Midbrain (tissue), 1 donor: ENCODE measurements at regions not wholly inside any gene's neighbourhood (a gene's known extent, or its start where the extent isn't known, plus 50 kb on each side); places are given as distances from the start of the nearest gene placed in this dataset.

ENCODE experiments used
- DNase-seq: peaks from one replicate; lab custom pipeline; 2025; lab: John Stamatoyannopoulos, UW

DNA sequence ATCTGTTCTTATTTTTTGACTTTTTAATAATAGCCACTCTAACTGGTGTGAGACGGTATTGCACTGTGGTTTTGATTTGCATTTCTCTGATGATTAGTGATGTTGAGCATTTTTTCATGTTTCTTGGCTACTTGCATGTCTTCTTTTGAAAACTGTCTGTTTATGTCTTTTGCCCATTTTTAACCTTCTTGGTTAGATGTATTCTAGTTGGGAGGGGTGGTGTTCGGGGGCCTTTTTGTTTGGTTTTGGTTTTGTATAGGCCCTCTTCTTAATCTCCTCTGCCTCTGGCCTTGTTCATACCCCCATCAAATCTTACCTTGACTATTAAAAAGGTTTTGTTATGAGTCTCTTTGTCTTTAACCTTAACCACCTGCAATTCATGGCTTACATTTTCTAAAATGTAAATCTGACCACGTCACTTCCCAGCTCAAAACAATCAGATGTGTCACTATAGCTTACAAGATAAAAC lies 107.8 kb upstream of the NR4A3 start:
- no peak for DNase-seq

DNA sequence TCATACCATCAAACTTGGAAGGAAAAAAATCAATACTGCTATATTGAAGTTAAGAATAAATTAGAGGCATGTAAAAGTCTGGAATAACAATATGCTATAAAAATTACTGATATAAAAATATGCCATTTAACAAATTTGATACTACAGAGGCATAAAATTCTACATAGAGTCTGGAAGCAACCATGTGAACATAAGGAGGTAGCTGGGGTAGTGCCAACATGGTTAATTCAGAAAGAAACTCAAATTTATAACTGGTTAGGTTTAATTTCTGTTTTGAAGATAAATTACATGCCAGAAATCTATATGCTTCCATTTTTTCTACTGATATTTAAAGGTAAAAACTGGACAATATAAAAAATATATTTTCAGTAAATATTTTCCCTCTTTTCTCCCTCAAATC lies 103.1 kb upstream of the NR4A3 start:
- DNase-seq: no peak

DNA sequence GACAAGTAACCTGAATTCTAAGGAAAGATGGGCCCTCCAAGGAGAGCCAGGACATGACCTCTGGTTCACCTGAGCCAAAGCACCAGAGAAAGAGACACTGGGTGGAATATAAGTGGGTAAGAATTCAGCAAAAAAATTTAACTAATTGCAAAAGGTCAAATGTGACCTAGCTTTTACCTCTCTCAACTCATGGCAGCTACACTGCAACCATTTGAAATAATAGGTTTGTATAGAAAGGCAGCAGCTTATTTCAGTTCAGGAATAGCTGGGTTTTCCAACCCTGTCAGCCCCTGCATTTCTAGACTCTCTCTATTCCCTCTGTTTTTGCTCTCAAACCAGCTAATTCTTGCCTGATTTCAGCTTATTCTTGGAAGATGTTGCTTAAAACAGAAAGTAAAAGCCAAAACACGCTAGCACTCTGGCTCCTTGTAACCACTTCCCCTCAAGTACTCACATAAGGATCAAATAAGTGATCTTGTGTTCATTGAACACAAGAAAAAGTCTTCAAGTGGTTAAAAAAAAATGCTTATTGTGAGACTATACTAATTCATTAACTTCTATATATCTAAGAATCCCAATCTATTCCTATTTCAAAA lies 101.1 kb upstream of the NR4A3 start:
- DNase-seq: no peak

DNA sequence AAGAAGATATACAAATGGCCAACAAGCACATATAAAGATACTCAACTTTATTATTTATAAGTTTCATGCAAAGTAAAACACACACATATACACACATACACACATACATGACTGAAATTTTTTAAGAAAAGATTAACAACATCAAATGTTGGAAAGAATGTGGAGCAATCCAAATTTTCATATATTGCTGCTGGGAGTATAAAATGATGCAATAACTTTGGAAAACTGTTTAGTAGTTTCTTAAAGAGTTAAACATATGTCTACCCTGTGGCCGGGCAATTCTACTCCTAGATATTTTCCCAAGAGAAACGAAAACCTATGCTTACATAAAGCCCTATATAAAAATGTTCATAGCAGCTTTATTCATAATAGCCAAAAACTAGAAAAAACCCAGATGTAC lies 99.8 kb upstream of the NR4A3 start:
- DNase-seq: no peak

DNA sequence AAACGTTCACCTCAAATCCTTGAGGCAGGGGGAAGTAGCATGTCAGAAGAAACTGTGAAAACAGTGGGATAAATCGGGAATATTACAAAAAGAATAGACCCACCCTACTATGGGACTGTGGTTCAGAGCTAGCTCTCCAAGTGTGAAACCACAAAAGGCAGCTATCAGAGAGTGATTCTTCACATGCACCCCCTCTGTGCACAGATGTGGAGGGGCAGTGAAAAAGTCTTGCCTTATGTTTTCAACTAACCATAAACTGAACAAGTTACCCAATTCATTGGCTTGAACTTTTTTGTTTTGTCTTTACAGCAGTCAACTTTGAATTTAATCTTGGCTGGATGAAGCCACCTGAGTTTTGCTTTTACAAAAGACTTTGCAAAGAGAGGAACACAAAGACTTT lies 98.8 kb upstream of the NR4A3 start:
- DNase-seq: no peak

DNA sequence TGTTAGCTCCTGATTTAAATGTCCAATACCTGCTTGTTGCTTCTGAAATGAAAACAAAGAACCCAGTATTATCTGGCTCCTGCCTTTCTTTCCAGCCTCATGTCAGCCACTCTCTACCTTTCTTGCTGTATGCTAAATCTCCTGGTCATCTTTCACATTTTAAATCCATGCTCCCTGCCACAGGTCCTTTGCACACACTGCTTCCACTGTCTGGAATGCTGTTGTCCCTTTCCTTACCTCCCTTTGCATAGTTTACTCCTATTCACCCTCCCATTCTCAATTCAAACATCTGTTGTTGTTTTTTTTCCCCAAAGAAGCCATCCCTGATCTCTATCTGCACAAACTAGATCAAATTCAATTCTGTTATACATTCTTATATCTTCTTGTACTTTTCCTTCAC lies 97.0 kb upstream of the NR4A3 start:
- no peak for DNase-seq

DNA sequence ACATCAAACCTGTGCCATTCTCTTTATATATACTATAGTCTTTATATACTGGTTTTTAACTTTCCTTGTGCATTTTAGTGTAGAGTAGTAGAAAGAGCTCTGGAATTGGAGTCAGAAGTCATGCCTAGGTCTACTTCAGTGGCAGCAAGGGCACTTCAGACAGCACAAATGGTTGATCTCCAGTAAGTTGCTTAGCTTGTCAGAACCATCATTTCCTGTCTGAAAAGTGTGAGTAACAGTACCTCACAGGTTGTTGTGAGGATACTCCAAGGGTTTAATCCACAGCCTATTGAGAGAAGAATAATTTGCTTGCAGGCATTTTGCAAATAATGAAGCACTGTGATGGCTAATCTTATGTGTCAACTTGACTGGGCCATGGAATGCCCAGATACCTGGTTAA lies 95.8 kb upstream of the NR4A3 start:
- no peak for DNase-seq

DNA sequence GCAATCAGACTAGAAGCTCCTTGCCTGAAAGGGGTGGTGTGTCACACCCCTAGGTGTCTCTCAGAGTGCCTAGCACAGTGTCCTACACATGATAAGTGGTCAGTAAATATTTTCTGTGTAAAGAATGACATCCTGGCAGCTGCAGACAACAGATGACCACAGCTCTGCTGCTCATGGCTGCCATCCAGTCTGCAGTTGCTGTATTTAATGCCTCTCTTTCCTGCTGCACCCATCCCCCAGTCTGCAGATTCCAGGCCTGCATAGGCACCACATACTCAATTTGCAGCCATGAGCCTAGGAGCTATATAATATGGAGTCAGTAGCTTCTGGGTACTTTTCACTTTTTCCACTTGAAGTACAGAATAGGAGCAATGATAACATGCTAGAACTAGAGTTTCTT lies 94.9 kb upstream of the NR4A3 start:
- no peak for DNase-seq

DNA sequence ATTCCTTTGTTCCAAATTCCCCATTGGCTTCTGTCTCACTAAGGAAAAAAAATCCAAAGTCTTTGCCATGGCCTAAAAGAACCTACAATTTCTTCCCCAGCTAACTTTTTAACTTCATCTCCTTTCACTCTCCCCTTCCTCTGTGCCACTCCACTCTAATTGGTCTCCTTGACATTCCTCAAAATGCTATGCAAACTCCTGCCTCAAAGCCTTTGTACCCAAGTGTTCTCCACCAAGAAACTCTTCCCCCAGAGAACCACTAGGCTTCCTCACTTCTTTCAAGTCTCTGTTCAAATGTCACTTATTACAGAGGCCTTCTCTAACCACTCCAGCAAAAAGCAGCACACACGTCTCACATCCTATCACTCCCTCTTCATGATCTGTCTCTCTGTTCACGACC lies 91.6 kb upstream of the NR4A3 start:
- DNase-seq: no peak

DNA sequence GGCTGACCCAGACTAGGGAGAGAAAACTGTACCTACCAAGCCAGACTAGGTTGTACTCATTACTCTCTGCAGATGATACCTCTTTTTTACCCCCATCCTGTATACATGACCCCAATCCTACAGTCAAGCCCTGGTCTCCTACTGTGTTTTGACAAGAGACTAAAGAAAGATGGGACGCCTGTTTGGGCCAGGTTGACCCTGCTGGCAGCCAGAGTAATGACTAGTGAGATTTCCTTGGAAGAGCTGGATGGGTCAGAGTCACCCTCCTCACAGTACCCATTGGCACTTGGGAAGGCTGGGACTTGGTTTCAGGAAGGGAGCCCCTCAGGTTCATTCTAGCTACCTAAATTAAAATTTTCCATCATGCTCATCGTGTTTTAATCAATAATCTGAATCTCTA lies 89.7 kb upstream of the NR4A3 start:
- no peak for DNase-seq

DNA sequence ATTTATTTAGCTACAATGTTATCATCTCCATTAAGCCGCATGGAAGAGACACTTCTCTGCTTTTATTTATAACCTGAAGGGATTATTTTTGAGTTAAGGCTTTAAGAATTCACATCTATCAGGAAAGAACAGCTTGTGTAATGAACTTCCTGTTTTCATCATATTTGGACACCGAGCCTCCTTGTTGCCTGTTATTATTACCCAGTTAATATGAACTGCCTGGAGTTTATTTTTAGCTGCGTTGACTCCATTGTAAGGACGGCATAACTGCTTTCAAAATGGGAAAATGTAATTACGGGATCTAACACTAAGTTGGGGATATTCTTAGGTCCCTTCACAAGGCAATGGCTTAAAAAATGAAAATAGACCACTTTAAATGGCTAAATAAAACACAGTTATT lies 89.0 kb upstream of the NR4A3 start:
- no peak for DNase-seq

DNA sequence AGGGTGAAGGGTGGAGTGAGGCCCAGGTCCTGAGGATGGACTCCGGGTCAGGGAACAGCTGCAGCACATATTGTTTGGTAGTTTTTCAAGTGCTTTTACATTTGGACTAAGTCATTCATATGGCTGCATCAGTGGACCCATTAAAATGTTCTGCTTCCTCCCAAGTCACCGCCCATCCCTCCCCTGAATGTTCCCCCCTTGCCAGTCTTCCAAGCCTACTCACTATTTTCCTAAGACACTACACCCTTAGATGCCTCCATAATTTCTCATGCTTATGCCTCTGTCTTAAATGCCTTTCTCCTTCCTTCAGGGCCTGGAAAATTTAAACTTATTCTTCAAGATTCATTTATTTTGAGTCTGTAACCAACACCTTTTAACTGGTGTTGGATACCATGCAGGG lies 86.6 kb upstream of the NR4A3 start:
- DNase-seq: no peak

DNA sequence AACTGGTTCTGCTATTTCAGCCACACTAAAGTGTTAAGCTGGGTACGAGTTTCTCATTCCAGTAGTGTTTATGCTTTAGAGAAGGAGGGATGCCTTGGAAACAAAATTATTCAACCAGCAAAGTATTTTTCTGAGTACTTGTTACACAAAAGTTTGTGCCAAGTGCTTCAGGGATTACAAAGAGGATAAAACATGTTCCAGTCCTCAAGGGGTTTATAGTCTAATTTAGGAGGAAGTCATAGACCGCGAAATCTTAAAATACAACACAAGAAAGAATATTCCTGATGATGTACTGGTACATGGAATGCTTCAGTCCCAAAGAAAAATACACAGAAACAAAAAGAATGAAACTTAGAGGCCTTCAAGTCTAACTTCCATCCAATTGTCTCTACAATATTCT lies 85.4 kb upstream of the NR4A3 start:
- DNase-seq: no peak

DNA sequence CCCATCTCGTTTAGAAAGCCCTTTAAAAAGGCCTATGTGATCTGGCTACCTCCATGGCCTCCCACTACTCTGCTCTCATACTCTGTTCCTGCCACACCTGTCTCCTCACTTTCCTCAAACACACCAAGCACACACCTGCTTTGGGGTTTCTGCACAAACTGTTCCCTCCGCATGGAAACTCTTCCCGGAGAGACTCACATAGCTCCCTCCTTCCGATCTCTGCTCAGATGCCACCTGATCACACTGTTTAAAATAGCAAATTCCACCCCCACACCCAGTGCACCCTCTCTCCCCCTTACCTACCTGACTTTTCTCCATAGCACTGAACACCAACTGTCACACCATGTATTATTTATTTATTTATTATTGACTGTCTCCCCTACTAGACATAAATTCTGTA lies 84.0 kb upstream of the NR4A3 start:
- DNase-seq: no peak

DNA sequence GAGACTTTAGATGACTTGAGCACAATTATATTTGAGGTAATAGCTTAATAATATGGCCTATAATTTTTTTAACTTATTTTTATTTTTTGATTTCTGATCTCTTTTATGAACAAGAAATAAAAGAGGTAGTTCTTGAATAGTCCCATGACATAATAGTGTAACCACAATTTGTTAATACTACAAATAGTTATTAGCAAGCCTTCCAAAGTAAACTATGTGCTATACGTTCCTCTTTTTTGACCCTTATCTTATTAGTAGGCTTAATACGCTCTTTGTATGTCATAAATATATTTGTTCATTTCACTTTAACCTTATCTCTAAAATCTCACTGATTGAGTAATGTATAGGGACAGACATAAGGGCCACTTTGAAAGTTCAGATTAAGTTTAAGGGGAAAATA lies 78.7 kb upstream of the NR4A3 start:
- DNase-seq: no peak

DNA sequence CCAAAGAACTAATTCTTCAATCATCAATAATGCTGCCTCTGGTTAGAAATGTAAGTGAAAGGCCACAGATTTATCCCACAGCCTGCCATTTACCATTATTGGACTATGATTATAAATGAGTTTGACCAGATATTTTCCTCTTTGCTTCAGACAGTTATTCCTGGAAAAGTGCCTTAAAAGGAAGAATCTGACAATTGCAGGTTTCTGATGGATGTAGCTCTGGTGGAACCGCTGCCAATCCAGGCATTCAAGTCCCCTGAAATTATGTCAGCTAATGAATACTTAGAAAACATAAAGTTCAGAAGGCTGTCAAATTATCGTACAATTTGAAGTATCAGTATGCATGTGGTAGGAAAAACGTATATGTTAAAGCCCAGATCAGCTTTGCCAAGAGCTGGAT lies 78.2 kb upstream of the NR4A3 start:
- no peak for DNase-seq

DNA sequence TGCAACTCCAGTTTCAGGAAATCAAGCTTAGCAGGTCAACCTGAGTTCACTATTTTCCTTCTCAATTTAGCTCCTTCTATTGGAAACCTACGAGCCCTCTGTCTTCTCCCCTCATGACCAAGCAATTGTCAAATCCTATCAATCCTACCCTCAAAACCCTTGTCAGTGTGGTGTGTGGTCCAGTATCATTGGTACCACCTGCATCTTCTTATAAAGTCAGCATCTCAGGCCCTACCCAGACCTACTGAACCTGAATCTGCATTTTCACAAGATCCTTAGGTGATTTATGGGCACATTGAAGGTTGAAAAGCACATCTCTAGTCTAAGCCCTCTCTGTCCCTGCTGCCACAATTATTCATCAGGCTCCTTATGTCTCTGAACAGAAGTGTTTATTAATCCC lies 77.6 kb upstream of the NR4A3 start:
- no peak for DNase-seq

DNA sequence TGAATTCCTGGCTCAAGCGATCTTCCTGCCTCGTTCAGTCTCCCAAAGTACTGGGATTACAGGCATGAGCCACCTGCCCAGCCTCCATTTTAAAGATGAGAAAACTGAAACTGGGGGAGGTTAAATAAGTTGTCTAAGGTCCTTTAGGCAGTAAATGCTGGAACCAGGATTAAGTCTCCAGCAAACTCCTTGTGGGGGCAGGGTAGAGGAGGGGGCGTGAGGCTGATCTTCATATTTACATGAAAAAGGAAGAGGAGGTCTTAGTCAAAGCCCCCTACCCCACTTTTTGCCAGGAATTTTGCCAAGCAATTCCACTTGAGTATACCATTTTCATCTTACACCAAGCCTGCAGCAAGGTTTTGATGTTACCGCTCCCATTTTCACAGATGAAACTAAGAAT lies 76.6 kb upstream of the NR4A3 start:
- no peak for DNase-seq

DNA sequence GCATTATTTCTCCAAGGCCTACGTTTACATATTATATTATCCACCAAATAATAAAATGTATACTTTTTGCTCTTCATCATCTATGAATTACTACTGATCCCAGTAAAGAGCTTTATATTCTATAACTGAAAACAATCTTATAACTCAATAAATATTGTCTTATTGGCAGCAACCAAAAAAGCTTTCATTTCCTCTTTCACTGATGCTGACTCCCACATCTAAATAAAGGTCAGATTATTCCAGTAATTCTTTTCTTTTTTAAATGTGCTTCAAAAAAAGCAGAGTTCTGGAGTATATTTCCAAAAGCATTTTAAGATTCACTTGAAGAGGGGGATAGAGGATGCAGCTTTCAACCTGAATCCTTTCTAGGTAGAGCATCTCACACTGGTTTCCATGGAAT lies 75.3 kb upstream of the NR4A3 start:
- no peak for DNase-seq

DNA sequence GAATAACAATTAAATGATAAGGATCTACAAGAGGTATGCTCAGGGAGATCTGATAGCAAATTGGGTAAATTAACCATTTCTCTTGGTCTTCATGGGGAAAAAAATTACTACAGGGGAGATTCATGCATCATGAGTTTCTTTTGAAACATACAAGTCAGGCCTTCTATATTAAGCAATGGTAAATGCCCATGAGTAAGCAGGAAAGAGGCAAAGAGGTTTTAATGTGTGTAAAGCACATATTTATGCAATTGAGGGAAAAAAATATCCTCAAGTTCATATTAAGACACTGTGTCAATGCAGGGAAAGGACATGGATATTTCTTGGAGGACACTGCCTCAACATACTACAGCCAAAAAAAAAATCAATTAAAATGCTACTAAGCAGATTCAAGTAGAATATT lies 73.4 kb upstream of the NR4A3 start:
- DNase-seq: no peak

DNA sequence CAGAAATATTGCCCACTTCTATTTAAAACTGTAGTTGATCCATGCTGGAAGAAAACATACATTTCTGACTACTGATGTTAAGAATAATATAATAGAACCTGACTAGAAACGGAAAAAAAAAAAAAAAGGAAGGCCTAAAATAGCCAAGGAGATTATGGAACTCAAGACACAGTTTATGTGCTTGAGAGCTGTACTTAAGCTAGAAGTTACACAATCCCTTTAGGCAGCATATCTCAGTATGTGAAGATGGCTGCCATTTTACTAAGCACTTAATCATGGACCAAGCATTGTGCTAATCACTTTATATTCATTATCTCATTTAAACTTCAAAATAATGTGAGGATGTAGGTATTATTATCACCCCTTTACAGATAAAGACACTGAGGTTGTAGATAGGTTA lies 73.0 kb upstream of the NR4A3 start:
- no peak for DNase-seq

DNA sequence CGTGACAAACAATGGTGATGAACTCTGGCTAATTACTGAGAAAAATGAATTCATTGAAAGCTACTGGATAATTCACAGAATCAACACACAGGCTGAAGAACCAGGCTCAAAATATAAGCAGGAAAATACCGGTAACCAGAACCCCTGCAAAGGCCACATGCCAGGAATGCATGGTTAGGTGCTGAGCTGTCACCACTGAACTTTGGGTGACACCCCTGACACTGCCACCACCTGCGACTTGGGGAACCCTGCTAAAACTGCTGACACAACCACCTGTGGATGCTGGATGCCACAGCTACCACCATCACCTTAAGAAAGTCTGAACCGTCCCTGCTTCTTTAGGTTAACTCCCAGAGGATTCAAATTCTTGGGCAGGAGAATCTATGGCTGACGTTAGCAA lies 72.0 kb upstream of the NR4A3 start:
- no peak for DNase-seq

DNA sequence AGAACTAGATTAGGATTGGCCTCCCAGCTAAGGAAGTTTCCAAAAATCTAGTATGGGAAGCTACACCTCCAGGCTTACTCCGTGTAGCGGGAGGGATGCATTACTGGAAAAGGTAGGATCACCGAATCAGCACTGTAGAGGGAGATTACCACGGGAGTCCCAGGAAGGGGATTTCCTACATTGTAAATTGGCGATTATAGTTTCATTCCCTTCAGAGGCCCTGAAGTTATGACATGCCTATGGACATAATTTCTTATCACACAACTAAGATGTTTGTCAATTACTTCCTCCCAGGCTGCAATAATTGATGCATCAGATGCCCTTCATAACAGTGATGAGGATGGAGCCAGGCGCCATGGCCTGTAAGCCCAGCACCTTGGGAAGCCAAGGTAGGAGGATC lies 71.2 kb upstream of the NR4A3 start:
- no peak for DNase-seq

DNA sequence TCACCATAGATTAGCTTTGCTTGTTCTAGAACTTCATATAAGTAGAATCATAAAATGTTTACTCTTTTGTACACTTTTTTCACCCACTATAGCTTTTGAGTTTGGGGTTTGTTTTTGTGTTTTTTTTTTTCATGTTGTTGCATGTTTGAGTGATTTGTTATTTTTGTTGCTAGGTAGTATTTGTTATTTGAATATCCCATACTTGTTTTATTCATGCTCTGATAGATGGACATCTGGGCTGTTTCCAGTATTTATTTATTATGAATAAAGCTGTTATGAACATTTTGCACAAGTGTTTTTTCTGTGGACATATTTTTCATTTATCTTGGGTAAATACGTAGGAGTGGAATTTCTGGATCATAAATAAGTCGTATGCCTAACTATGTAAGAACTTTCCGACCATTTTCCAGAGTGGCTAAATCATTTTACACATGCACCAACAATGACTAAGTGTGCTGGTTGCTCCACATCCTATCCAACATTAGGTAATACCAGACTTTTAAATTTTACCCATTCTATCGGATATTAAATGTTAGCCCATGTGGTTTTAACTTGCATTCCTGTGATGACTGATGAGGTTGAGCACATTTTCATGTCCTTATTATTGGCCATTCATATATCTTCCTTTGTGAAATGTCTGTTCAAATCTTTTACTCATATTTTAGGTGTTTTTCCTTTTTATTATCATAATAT lies 69.1 kb upstream of the NR4A3 start:
- DNase-seq: no peak
